HCT116 (cell line): ENCODE measurements at regions not wholly inside any gene's neighbourhood (a gene's known extent, or its start where the extent isn't known, plus 50 kb on each side); places are given as distances from the start of the nearest gene placed in this dataset.

Source experiments
- ATAC-seq: fragments of 200-7000 bp; cut with Tn5 transposase; 2 replicates; pipeline ENCODE4 v1.9.1; 2020; ENCODE audit warnings: mild to moderate bottlenecking, moderate library complexity
- BruUV-seq: library from RNA; stranded (reverse); fragments of 400-500 nt; replicated peaks from 2 replicates; lab custom pipeline; 2021; lab: Mats Ljungman, UMichigan
- CTCF ChIA-PET: fragments of 300-600 bp; sonication (Branson Sonifier 250); formaldehyde crosslinking; loops from one replicate; lab custom pipeline; 2021; ENCODE audit warnings: antibody characterized with exemption; lab: Charles Lee
- POLR2A ChIA-PET: fragments of 300-600, 350-600 bp; sonication (Branson Sonifier 250); formaldehyde crosslinking; loops from one replicate; lab custom pipeline; 2021; ENCODE audit warnings: antibody characterized with exemption; lab: Charles Lee
- RAD21 ChIA-PET, 2 experiments: fragments of 300-600 bp; sonication (Branson Sonifier 250); formaldehyde crosslinking; loops; one replicate each; lab custom pipeline; 2023; ENCODE audit warnings: low total read pairs in 2 of 2; ENCODE audit not compliant: uncharacterized antibody in 2 of 2, unreplicated experiment in 2 of 2, low non-redundant PET in 1 of 2; lab: Charles Lee
- DNase-seq: peaks from one replicate; pipeline ENCODE4 v3.0.0-alpha.2; 2010; ENCODE audit warnings: low read depth, low spot score
- H2AFZ ChIP-seq: fragments of 200-600 bp; shearing (Covaris generic), sonication (generic); 2 replicates; pipeline ENCODE4 v1.6.1; 2017; ENCODE audit warnings: low read depth, mixed run types, mixed read lengths, antibody characterized with exemption, low read length; ENCODE audit not compliant: poor library complexity, severe bottlenecking
- H3K27ac ChIP-seq: 2 replicates; pipeline ENCODE4 v1.5.1; 2012; ENCODE audit warnings: low read depth, low read length
- H3K27me3 ChIP-seq: fragments of 200-600 bp; sonication (generic); 2 replicates; pipeline ENCODE4 v1.6.1; 2016; ENCODE audit warnings: mixed run types, low read length, mixed read lengths; ENCODE audit not compliant: insufficient read depth
- H3K36me3 ChIP-seq, 2 experiments: fragments of 200-500 bp in 1 of 2; fragments of 200-600 bp in 1 of 2; sonication (Bioruptor generic) in 1 of 2; sonication (generic) in 1 of 2; 2 replicates each; pipeline versions ENCODE4 v1.5.1 to v1.6.1; 2014 to 2016; ENCODE audit warnings: low read length in 2 of 2, inconsistent platforms in 1 of 2, mixed read lengths in 1 of 2, mixed run types in 1 of 2; ENCODE audit not compliant: insufficient read depth in 2 of 2, control insufficient read depth in 1 of 2
- H3K4me1 ChIP-seq, 2 experiments: fragments of 200-600 bp in 1 of 2; sonication (generic) in 1 of 2; 2 replicates each; pipeline versions ENCODE4 v1.5.1 to v1.6.1; 2012 to 2017; ENCODE audit warnings: low read length in 2 of 2, inconsistent platforms in 1 of 2, mild to moderate bottlenecking in 1 of 2, mixed read lengths in 1 of 2, mixed run types in 1 of 2, moderate library complexity in 1 of 2; ENCODE audit not compliant: insufficient read depth in 2 of 2, control insufficient read depth in 1 of 2
- H3K4me2 ChIP-seq: fragments of 200-600 bp; sonication (generic); 2 replicates; pipeline ENCODE4 v1.6.1; 2017; ENCODE audit warnings: mixed run types, low read length, mixed read lengths
- H3K4me3 ChIP-seq, 2 experiments: fragments of 200-600 bp in 1 of 2; sonication (generic) in 1 of 2; replicated peaks in 1 of 2; 2 replicates each; pipeline ENCODE4 v1.5.1; 2011 to 2016; ENCODE audit warnings: low read length in 2 of 2, control low read depth in 1 of 2, low read depth in 1 of 2, mild to moderate bottlenecking in 1 of 2, mixed read lengths in 1 of 2, mixed run types in 1 of 2
- H3K79me2 ChIP-seq: fragments of 200-600 bp; sonication (generic); 2 replicates; pipeline ENCODE4 v1.6.1; 2017; ENCODE audit warnings: mild to moderate bottlenecking, mixed run types, low read length, moderate library complexity, mixed read lengths; ENCODE audit not compliant: insufficient read depth
- H3K9ac ChIP-seq: fragments of 200-600 bp; sonication (generic); 2 replicates; pipeline ENCODE4 v1.6.1; 2016; ENCODE audit warnings: low read length, mixed read lengths
- H3K9me2 ChIP-seq: fragments of 200-600 bp; sonication (generic), shearing (Covaris generic); 2 replicates; pipeline ENCODE4 v1.6.1; 2017; ENCODE audit warnings: mixed run types, mild to moderate bottlenecking, moderate library complexity; ENCODE audit not compliant: insufficient read depth
- H3K9me3 ChIP-seq, 2 experiments: fragments of 200-500 bp in 1 of 2; fragments of 200-600 bp in 1 of 2; sonication (Bioruptor generic) in 1 of 2; sonication (generic) in 1 of 2; 2 replicates each; pipeline ENCODE4 v1.6.1; 2014 to 2017; ENCODE audit warnings: low read length in 2 of 2, mixed read lengths in 2 of 2, inconsistent platforms in 1 of 2, low read depth in 1 of 2, mild to moderate bottlenecking in 1 of 2, mixed run types in 1 of 2, moderate library complexity in 1 of 2; ENCODE audit not compliant: control insufficient read depth in 1 of 2, insufficient read depth in 1 of 2
- H4K20me1 ChIP-seq: fragments of 200-600 bp; sonication (generic), shearing (Covaris generic); 2 replicates; pipeline ENCODE4 v1.6.1; 2017; ENCODE audit warnings: mixed run types, mild to moderate bottlenecking, moderate library complexity; ENCODE audit not compliant: insufficient read depth
- CTCF ChIP-seq, 3 experiments: fragments of 200-600 bp in 1 of 3; sonication (generic) in 1 of 3; IDR thresholded peaks in 2 of 3; conservative IDR thresholded peaks in 1 of 3; 2 replicates each; pipeline ENCODE4 v1.5.1; 2012 to 2017; ENCODE audit warnings: low read depth in 2 of 3, low read length in 2 of 3, antibody characterized with exemption in 1 of 3, borderline replicate concordance in 1 of 3, control low read depth in 1 of 3, mild to moderate bottlenecking in 1 of 3, mixed read lengths in 1 of 3, mixed run types in 1 of 3, moderate library complexity in 1 of 3; ENCODE audit not compliant: insufficient read depth in 1 of 3
- EGR1 ChIP-seq: IDR thresholded peaks from 2 replicates; pipeline ENCODE4 v1.6.1; 2012; ENCODE audit warnings: low read depth
- EZH2 ChIP-seq: fragments of 200-600 bp; sonication (generic); IDR thresholded peaks from 2 replicates; pipeline ENCODE4 v1.6.1; 2017; ENCODE audit warnings: antibody characterized with exemption, mixed run types
- EZH2phosphoT487 ChIP-seq: fragments of 200-600 bp; IDR thresholded peaks from 2 replicates; pipeline ENCODE4 v1.6.1; 2018; ENCODE audit warnings: antibody characterized with exemption, borderline replicate concordance
- FOSL1 ChIP-seq: IDR thresholded peaks from 2 replicates; pipeline ENCODE4 v1.6.1; 2012; ENCODE audit warnings: low read depth
- JUND ChIP-seq: IDR thresholded peaks from 2 replicates; pipeline ENCODE4 v1.6.1; 2012
- POLR2A ChIP-seq: IDR thresholded peaks from 2 replicates; pipeline ENCODE4 v1.7.0; 2011; ENCODE audit warnings: borderline replicate concordance; ENCODE audit not compliant: insufficient read depth, insufficient read length; ENCODE audit errors: extremely low read depth
- POLR2AphosphoS5 ChIP-seq: IDR thresholded peaks from 2 replicates; pipeline ENCODE4 v1.6.1; 2011; ENCODE audit warnings: mild to moderate bottlenecking, low read depth, low read length, moderate library complexity
- SP1 ChIP-seq: IDR thresholded peaks from 2 replicates; pipeline ENCODE4 v1.6.1; 2012; ENCODE audit warnings: low read depth
- SRF ChIP-seq: IDR thresholded peaks from 2 replicates; pipeline ENCODE4 v1.6.1; 2012; ENCODE audit warnings: low read depth
- TCF7L2 ChIP-seq: IDR thresholded peaks from 2 replicates; pipeline ENCODE4 v1.7.0; 2011; ENCODE audit warnings: borderline replicate concordance, inconsistent platforms; ENCODE audit not compliant: insufficient read depth, insufficient read length; ENCODE audit errors: extremely low read depth
- ZBTB33 ChIP-seq: IDR thresholded peaks from 2 replicates; pipeline ENCODE4 v1.6.1; 2011; ENCODE audit warnings: mild to moderate bottlenecking, low read length, moderate library complexity; ENCODE audit not compliant: insufficient replicate concordance; ENCODE audit errors: extremely low read depth
- ZFX ChIP-seq: fragments of 450-650 bp; IDR thresholded peaks from 2 replicates; pipeline ENCODE4 v1.6.1; 2017
- intact Hi-C: fragments of 100-400 bp; cut with micrococcal nuclease; formaldehyde crosslinking; loops from 2 replicates; pipeline ENCODE4 v1.10.0; 2022
- TF ChIP-seq, protein P1 (sequence below): IDR thresholded peaks from 2 replicates; pipeline ENCODE4 v1.6.1; 2012
- TF ChIP-seq, protein P2 (sequence below): IDR thresholded peaks from 2 replicates; pipeline ENCODE4 v1.6.1; 2012

- no peaks in the 10 kb centered on the region for H3K9me2 ChIP-seq
- H3K27ac ChIP-seq, result no peak overlapping the region
- no peak overlapping the region for H3K9ac ChIP-seq
- H4K20me1 ChIP-seq, result no peaks in the 10 kb centered on the region
- no peak overlapping the region for H3K4me2 ChIP-seq
- no peak for DNase-seq
- POLR2A ChIA-PET, result no interaction called here
- no peaks in the 10 kb centered on the region for H3K27me3 ChIP-seq
- TF ChIP-seq ZFX (no peak), SP1 (no peak), TCF7L2 (no peak), SRF (no peak), JUND (no peak), POLR2AphosphoS5 (no peak), POLR2A (no peak), EZH2phosphoT487 (no peak), EGR1 (no peak)
- TF ChIP-seq, all 23 proteins: peak for 0
- CTCF ChIA-PET, result no interaction called here
- no peaks in the 10 kb centered on the region for H3K79me2 ChIP-seq
- intact Hi-C loops, result no loop called here
- RAD21 ChIA-PET, result no interaction called here
- no peak overlapping the region for H2AFZ ChIP-seq
- no peak for ATAC-seq
- H3K4me3 ChIP-seq, result no peak overlapping the region
- BruUV-seq, result no TSS peak
- H3K9me3 ChIP-seq, result no peaks in the 10 kb centered on the region
- no peaks in the 10 kb centered on the region for H3K36me3 ChIP-seq
- H3K4me1 ChIP-seq, result peaks cover 0 to 10% of the 10 kb centered on the region in 2 experiments; a peak in 1 of 4 replicates
These were observed 131.6 kb downstream of the UTRN start for GRCh38 chr6:144416773-144417172.

DNA sequence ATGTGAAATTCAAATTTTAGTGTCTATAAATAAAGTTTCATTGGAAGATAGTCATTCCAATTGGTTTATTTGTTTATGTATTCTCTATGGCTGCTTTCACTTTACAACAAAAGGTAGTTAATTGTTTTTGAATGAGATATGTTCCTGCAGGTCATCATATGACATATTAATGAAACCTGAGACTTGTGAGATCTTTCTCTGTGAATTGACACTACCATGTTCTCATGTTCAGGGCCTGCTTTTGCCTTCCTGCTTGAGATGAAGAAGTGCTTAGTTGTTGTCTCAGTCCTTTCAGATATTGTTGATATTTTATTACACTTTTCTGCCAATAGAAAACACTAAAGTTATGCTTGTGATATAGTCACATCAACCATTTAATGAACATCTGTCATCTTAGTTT, 132.5 kb downstream of the UTRN start:
- ChIA-PET RAD21 (no interaction called here), POLR2A (no interaction called here), CTCF (no interaction called here)
- no peak overlapping the region for H3K9ac ChIP-seq
- no peaks in the 10 kb centered on the region for H3K9me3 ChIP-seq
- no peak overlapping the region for H3K4me2 ChIP-seq
- H3K4me3 ChIP-seq, result no peak overlapping the region
- H2AFZ ChIP-seq, result no peak overlapping the region
- BruUV-seq, result no TSS peak
- H3K9me2 ChIP-seq, result no peaks in the 10 kb centered on the region
- ATAC-seq, result no peak
- no peak for DNase-seq
- no peaks in the 10 kb centered on the region for H3K36me3 ChIP-seq
- intact Hi-C loops, result no loop called here
- no peaks in the 10 kb centered on the region for H4K20me1 ChIP-seq
- H3K79me2 ChIP-seq, result no peaks in the 10 kb centered on the region
- peaks cover 0 to 10% of the 10 kb centered on the region in 2 experiments; a peak in 1 of 4 replicates for H3K4me1 ChIP-seq
- H3K27me3 ChIP-seq, result no peaks in the 10 kb centered on the region
- H3K27ac ChIP-seq, result no peak overlapping the region
- TF ChIP-seq CTCF (IDR thresholded peaks at IDR 0.05 in 2 of 3, conservative IDR thresholded peaks at IDR 0.05 in 1 of 3; ENCODE audit: borderline replicate concordance in 1 of 3, insufficient read depth in 1 of 3, low read depth in 2 of 3, low read length in 2 of 3), result no peak
- TF ChIP-seq, protein P1, sequence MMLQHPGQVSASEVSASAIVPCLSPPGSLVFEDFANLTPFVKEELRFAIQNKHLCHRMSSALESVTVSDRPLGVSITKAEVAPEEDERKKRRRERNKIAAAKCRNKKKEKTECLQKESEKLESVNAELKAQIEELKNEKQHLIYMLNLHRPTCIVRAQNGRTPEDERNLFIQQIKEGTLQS, result no peak
- TF ChIP-seq EZH2phosphoT487, result no peak
- TF ChIP-seq, protein P2, sequence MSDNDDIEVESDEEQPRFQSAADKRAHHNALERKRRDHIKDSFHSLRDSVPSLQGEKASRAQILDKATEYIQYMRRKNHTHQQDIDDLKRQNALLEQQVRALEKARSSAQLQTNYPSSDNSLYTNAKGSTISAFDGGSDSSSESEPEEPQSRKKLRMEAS, result no peak
- TF ChIP-seq SRF, result no peak
- TF ChIP-seq TCF7L2, result no peak
- TF ChIP-seq JUND, result no peak
- TF ChIP-seq ZBTB33, result no peak
- TF ChIP-seq EGR1, result no peak
- TF ChIP-seq EZH2, result no peak
- TF ChIP-seq FOSL1, result no peak
